Lower lobe of right lung (tissue), 2 donors: ENCODE measurements at regions not wholly inside any gene's neighbourhood (a gene's known extent, or its start where the extent isn't known, plus 50 kb on each side); places are given as distances from the start of the nearest gene placed in this dataset.

Source experiments
- ATAC-seq, 2 donors: fragments of 200-7000 bp; cut with Tn5 transposase; one replicate each; pipeline ENCODE4 v1.9.1; 2020 to 2022; ENCODE audit warnings: mild to moderate bottlenecking in 2 of 2, moderate library complexity in 2 of 2
- DNase-seq: peaks from one replicate; pipeline ENCODE4 v3.0.0-alpha.2; 2020
- H3K27ac ChIP-seq: fragments of 200-600 bp; one replicate; pipeline ENCODE4 v1.8.0; 2022
- H3K27me3 ChIP-seq: fragments of 200-600 bp; one replicate; pipeline ENCODE4 v1.8.0; 2022; ENCODE audit warnings: low read depth
- H3K36me3 ChIP-seq: fragments of 200-600 bp; one replicate; pipeline ENCODE4 v1.8.0; 2022; ENCODE audit warnings: mild to moderate bottlenecking
- H3K4me1 ChIP-seq: fragments of 200-600 bp; one replicate; pipeline ENCODE4 v1.8.0; 2022
- H3K4me3 ChIP-seq: fragments of 200-600 bp; one replicate; pipeline ENCODE4 v1.8.0; 2022; ENCODE audit warnings: mild to moderate bottlenecking
- H3K9me3 ChIP-seq: fragments of 200-600 bp; one replicate; pipeline ENCODE4 v1.8.0; 2022
- CTCF ChIP-seq: fragments of 200-600 bp; IDR thresholded peaks from one replicate; pipeline ENCODE4 v1.8.0; 2022; ENCODE audit warnings: antibody characterized with exemption, mild to moderate bottlenecking
- intact Hi-C: fragments of 100-400 bp; cut with DNase I; formaldehyde crosslinking; loops from one replicate; pipeline ENCODE4 v1.11.0; 2022
- donor health status: DM: no; HTN: yes; CAD: no; lungs with severe emphysema.

- ATAC-seq (peak in 1 of 2 donors; percentile 65), DNase-seq (no peak)
- Histone ChIP-seq H3K4me3 (no peak overlapping the region), H3K27ac (no peak overlapping the region), H3K27me3 (no peaks in the 10 kb centered on the region), H3K9me3 (no peaks in the 10 kb centered on the region), H3K4me1 (no peaks in the 10 kb centered on the region), H3K36me3 (no peaks in the 10 kb centered on the region)
- no peak for TF ChIP-seq CTCF
- intact Hi-C loops: no loop called here
Observed at GRCh38 chr5:112086740-112087139, 329.7 kb upstream of the NREP start.

- Histone ChIP-seq H3K36me3 (no peaks in the 10 kb centered on the region), H3K9me3 (no peaks in the 10 kb centered on the region), H3K4me3 (no peak overlapping the region), H3K27me3 (no peaks in the 10 kb centered on the region), H3K27ac (no peak overlapping the region), H3K4me1 (no peaks in the 10 kb centered on the region)
- DNase-seq (no peak), ATAC-seq (no peak)
- intact Hi-C loops: no loop called here
- TF ChIP-seq CTCF: no peak
Observed at GRCh38 chr5:112084149-112084548, 327.2 kb upstream of the NREP start.

DNA sequence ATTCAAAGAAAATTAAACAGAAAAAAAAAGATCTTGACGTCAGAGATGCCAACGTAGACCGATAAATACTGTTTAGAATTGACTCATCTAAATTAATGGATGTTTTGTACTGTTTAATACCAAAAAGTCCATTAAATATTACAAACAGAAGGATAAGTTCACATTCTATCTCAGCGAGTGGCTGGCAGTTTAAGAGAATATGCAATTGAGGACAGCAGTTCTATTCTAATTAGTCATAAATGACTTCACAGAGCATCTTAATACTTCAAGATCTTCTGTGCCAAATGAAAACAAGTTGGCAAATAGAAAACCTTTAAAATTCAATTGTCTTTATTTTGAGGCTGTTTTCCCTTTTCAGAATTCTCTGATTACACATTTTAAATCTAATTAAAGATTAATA is 326.6 kb upstream of the NREP start:
- Histone ChIP-seq H3K9me3 (no peaks in the 10 kb centered on the region), H3K4me3 (no peak overlapping the region), H3K36me3 (no peaks in the 10 kb centered on the region), H3K4me1 (no peaks in the 10 kb centered on the region), H3K27ac (no peak overlapping the region), H3K27me3 (no peaks in the 10 kb centered on the region)
- intact Hi-C loops: no loop called here
- no peak for TF ChIP-seq CTCF
- ATAC-seq (no peak), DNase-seq (no peak)

- no peaks in the 10 kb centered on the region for H3K9me3 ChIP-seq
- no peak for TF ChIP-seq CTCF
- DNase-seq: no peak
- no peak overlapping the region for H3K4me3 ChIP-seq
- no peaks in the 10 kb centered on the region for H3K4me1 ChIP-seq
- intact Hi-C loops: no loop called here
- ATAC-seq: no peak
- no peaks in the 10 kb centered on the region for H3K27me3 ChIP-seq
- H3K36me3 ChIP-seq: no peaks in the 10 kb centered on the region
- no peak overlapping the region for H3K27ac ChIP-seq
Observed at GRCh38 chr5:112077180-112077579, 320.2 kb upstream of the NREP start.

GRCh38 chr5:112070022-112070421 is 313.0 kb upstream of the NREP start:
- no peak for ATAC-seq
- TF ChIP-seq CTCF: no peak

DNA sequence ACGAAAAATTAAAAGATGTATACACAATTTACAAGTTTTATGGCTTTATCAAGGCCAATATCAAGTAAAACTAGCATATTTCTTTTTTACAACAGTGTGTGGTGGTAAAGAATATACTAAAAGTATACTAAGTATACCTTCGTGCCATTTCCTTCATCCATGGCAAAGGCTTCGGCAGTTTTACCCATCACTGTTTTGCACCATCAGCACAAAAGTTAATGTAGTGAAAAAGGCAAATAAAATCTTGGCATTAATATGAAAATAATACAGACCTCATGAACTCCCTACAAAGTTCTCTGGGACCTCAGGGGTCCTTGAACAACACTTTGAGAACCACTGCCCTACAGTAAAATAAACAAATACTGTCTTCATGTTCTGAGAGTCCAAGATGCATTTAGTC is 312.3 kb upstream of the NREP start:
- Histone ChIP-seq H3K9me3 (no peaks in the 10 kb centered on the region), H3K4me1 (no peaks in the 10 kb centered on the region), H3K36me3 (no peaks in the 10 kb centered on the region), H3K27ac (no peak overlapping the region), H3K4me3 (no peak overlapping the region), H3K27me3 (no peaks in the 10 kb centered on the region)
- ATAC-seq (no peak), DNase-seq (no peak)
- intact Hi-C loops: no loop called here
- no peak for TF ChIP-seq CTCF

More at GRCh38 chr5:112070022-112070421, 313.0 kb upstream of the NREP start:
- intact Hi-C loops: no loop called here
- Histone ChIP-seq H3K4me1 (no peaks in the 10 kb centered on the region), H3K9me3 (no peaks in the 10 kb centered on the region), H3K27ac (no peak overlapping the region), H3K4me3 (no peak overlapping the region), H3K27me3 (no peaks in the 10 kb centered on the region), H3K36me3 (no peaks in the 10 kb centered on the region)
- DNase-seq: no peak
